HG02798 (cell line): ENCODE measurements at regions not wholly inside any gene's neighbourhood (a gene's known extent, or its start where the extent isn't known, plus 50 kb on each side); places are given as distances from the start of the nearest gene placed in this dataset.
A peak's percentile ranks its signal among the peaks of the same experiment; 100 is the strongest.

ENCODE experiments used
- ATAC-seq: cut with Tn5 transposase; IDR thresholded peaks from one replicate; pipeline ENCODE4 v1.9.1; 2021; ENCODE audit warnings: mild to moderate bottlenecking; ENCODE audit not compliant: unreplicated experiment, poor library complexity

GRCh38 chr7:52091996-52092395 is 775.4 kb upstream of the COBL start:
- ATAC-seq: no peak

- no peak for ATAC-seq
Observed at GRCh38 chr7:52091101-52091500, 774.5 kb upstream of the COBL start.

- no peak for ATAC-seq
Observed at GRCh38 chr7:52088008-52088901, 771.6 kb upstream of the COBL start.

- ATAC-seq: no peak
Observed at GRCh38 chr7:52085610-52086009, 769.0 kb upstream of the COBL start.

- ATAC-seq: no peak
Observed at GRCh38 chr7:52080493-52080892, 763.9 kb upstream of the COBL start.

- no peak for ATAC-seq
Observed at GRCh38 chr7:52079726-52080125, 763.1 kb upstream of the COBL start.

- ATAC-seq: no peak
Observed at GRCh38 chr7:52077571-52077970, 761.0 kb upstream of the COBL start.

GRCh38 chr7:52074912-52075311 is 758.3 kb upstream of the COBL start:
- no peak for ATAC-seq

- no peak for ATAC-seq
Observed at GRCh38 chr7:52074071-52074470, 757.5 kb upstream of the COBL start.

- ATAC-seq: no peak
Observed at GRCh38 chr7:52071744-52072143, 755.1 kb upstream of the COBL start.

GRCh38 chr7:52064493-52064892 is 747.9 kb upstream of the COBL start:
- ATAC-seq: no peak

GRCh38 chr7:52061666-52062065 is 745.1 kb upstream of the COBL start:
- ATAC-seq: no peak

- no peak for ATAC-seq
Observed at GRCh38 chr7:52053525-52053924, 736.9 kb upstream of the COBL start.

- ATAC-seq: no peak
Observed at GRCh38 chr7:52030722-52031121, 714.1 kb upstream of the COBL start.

GRCh38 chr7:52026140-52026539 is 709.5 kb upstream of the COBL start:
- no peak for ATAC-seq

- ATAC-seq: no peak
Observed at GRCh38 chr7:52021343-52021742, 704.7 kb upstream of the COBL start.

- ATAC-seq: no peak
Observed at GRCh38 chr7:52018680-52019054, 702.1 kb upstream of the COBL start.

- ATAC-seq: peak; percentile 58
Observed at GRCh38 chr7:52017802-52018679, 701.4 kb upstream of the COBL start.

- ATAC-seq: no peak
Observed at GRCh38 chr7:52009181-52009580, 692.6 kb upstream of the COBL start.

- ATAC-seq: no peak
Observed at GRCh38 chr7:52006674-52007073, 690.1 kb upstream of the COBL start.

- ATAC-seq: no peak
Observed at GRCh38 chr7:52005613-52006012, 689.0 kb upstream of the COBL start.
